ENCODE measurements at regions not wholly inside any gene's neighbourhood (a gene's known extent, or its start where the extent isn't known, plus 50 kb on each side); places are given as distances from the start of the nearest gene placed in this dataset.

GRCh38 chr4:98739751-98740150, 81.3 kb upstream of the TSPAN5 start:
- TF ChIP-seq ZNF274 (IDR thresholded peaks at IDR 0.05; ENCODE audit: low read depth, low read length) = no peak
- TF ChIP-seq CEBPB (IDR thresholded peaks at IDR 0.05; ENCODE audit: low read depth) = no peak
- TF ChIP-seq EZH2 (IDR thresholded peaks at IDR 0.05) = no peak
- no peak for TF ChIP-seq CTCF (IDR thresholded peaks at IDR 0.05 in 2 of 3, conservative IDR thresholded peaks at IDR 0.05 in 1 of 3; ENCODE audit: borderline replicate concordance in 1 of 3, insufficient read depth in 1 of 3, low read depth in 2 of 3, low read length in 2 of 3)

All from HCT116 (cell line).